CD14-positive monocyte (primary cell): ENCODE measurements at regions not wholly inside any gene's neighbourhood (a gene's known extent, or its start where the extent isn't known, plus 50 kb on each side); places are given as distances from the start of the nearest gene placed in this dataset.

Experiments used
- DNase-seq, 3 donors: peaks; one replicate each; pipeline ENCODE4 v3.0.0-alpha.2; 2011 to 2022
- H2AFZ ChIP-seq: 2 replicates; pipeline ENCODE4 v1.6.0; 2012; ENCODE audit warnings: mild to moderate bottlenecking, low read depth, low read length, inconsistent platforms; ENCODE audit not compliant: insufficient read depth, poor library complexity, severe bottlenecking
- H3K27ac ChIP-seq, 2 donors: 1 replicate in 1 of 2; 2 replicates in 1 of 2; pipeline ENCODE4 v1.5.1; 2012 to 2013; ENCODE audit warnings: low read length in 2 of 2, control low read depth in 1 of 2, inconsistent platforms in 1 of 2, low read depth in 1 of 2, mild to moderate bottlenecking in 1 of 2
- H3K27me3 ChIP-seq, 2 donors: one replicate each; pipeline versions ENCODE4 v1.6.0 to v1.6.1; 2011 to 2013; ENCODE audit warnings: low read length in 2 of 2; ENCODE audit not compliant: control insufficient read depth in 2 of 2, insufficient read depth in 2 of 2
- H3K36me3 ChIP-seq, 2 donors: replicated peaks in 1 of 2; 1 replicate in 1 of 2; 2 replicates in 1 of 2; pipeline versions ENCODE4 v1.5.1 to v1.6.1; 2012 to 2013; ENCODE audit warnings: low read length in 2 of 2, control low read depth in 1 of 2, inconsistent platforms in 1 of 2, mild to moderate bottlenecking in 1 of 2; ENCODE audit not compliant: insufficient read depth in 2 of 2, control insufficient read depth in 1 of 2
- H3K4me1 ChIP-seq, 2 donors: 1 replicate in 1 of 2; 2 replicates in 1 of 2; pipeline versions ENCODE4 v1.5.1 to v1.6.1; 2012 to 2013; ENCODE audit warnings: low read length in 2 of 2, control low read depth in 1 of 2, inconsistent platforms in 1 of 2, mild to moderate bottlenecking in 1 of 2, moderate library complexity in 1 of 2; ENCODE audit not compliant: insufficient read depth in 2 of 2, control insufficient read depth in 1 of 2
- H3K4me2 ChIP-seq: replicated peaks from 2 replicates; pipeline ENCODE3; 2012; ENCODE audit warnings: low read length, moderate library complexity, mild to moderate bottlenecking; ENCODE audit not compliant: poor library complexity, severe bottlenecking; ENCODE audit errors: extremely low read depth
- H3K4me3 ChIP-seq, 3 experiments: fragments of 200-600 bp in 1 of 3; sonication (generic) in 1 of 3; replicated peaks in 1 of 3; 1 replicate in 2 of 3; 2 replicates in 1 of 3; pipeline ENCODE4 v1.5.1; 2011 to 2013; ENCODE audit warnings: low read length in 3 of 3, mild to moderate bottlenecking in 3 of 3, control low read depth in 2 of 3, low read depth in 2 of 3, inconsistent platforms in 1 of 3, moderate library complexity in 1 of 3
- H3K79me2 ChIP-seq: 2 replicates; pipeline ENCODE4 v1.6.0; 2012; ENCODE audit warnings: mild to moderate bottlenecking, control low read depth, inconsistent platforms, low read length, moderate library complexity; ENCODE audit not compliant: insufficient read depth
- H3K9ac ChIP-seq: 2 replicates; pipeline ENCODE4 v1.6.0; 2017; ENCODE audit warnings: low read length, mild to moderate bottlenecking; ENCODE audit not compliant: insufficient read depth, poor library complexity, severe bottlenecking
- H3K9me3 ChIP-seq, 2 donors: replicated peaks in 1 of 2; 1 replicate in 1 of 2; 2 replicates in 1 of 2; pipeline versions ENCODE4 v1.5.1 to v1.6.1; 2012 to 2013; ENCODE audit warnings: low read length in 2 of 2, control low read depth in 1 of 2; ENCODE audit not compliant: control insufficient read depth in 1 of 2, insufficient read depth in 1 of 2
- H4K20me1 ChIP-seq: 2 replicates; pipeline ENCODE4 v1.6.0; 2012; ENCODE audit warnings: mild to moderate bottlenecking, low read length, control low read depth, moderate library complexity; ENCODE audit not compliant: insufficient read depth
- H3K27ac Mint-ChIP-seq, 7 donors: one replicate each; pipeline ENCODE4 v1.8.0; 2020; ENCODE audit warnings: mild to moderate bottlenecking in 7 of 7, mixed read lengths in 7 of 7, moderate library complexity in 6 of 7, inconsistent platforms in 2 of 7
- H3K27me3 Mint-ChIP-seq, 3 donors: one replicate each; pipeline ENCODE4 v1.8.0; 2021 to 2022; ENCODE audit warnings: low read depth in 3 of 3, mild to moderate bottlenecking in 3 of 3, mixed read lengths in 3 of 3, moderate library complexity in 3 of 3, inconsistent platforms in 1 of 3
- H3K36me3 Mint-ChIP-seq, 2 donors: one replicate each; pipeline ENCODE4 v1.8.0; 2020; ENCODE audit warnings: mixed read lengths in 2 of 2, inconsistent platforms in 1 of 2, mild to moderate bottlenecking in 1 of 2
- H3K4me1 Mint-ChIP-seq: one replicate; pipeline ENCODE4 v1.8.0; 2020; ENCODE audit warnings: mild to moderate bottlenecking, mixed read lengths
- H3K4me3 Mint-ChIP-seq, 2 donors: one replicate each; pipeline ENCODE4 v1.8.0; 2020; ENCODE audit warnings: mild to moderate bottlenecking in 2 of 2, mixed read lengths in 2 of 2, moderate library complexity in 1 of 2
- H3K9me3 Mint-ChIP-seq, 7 donors: one replicate each; pipeline ENCODE4 v1.8.0; 2020 to 2022; ENCODE audit warnings: mixed read lengths in 7 of 7, mild to moderate bottlenecking in 6 of 7, moderate library complexity in 6 of 7, inconsistent platforms in 2 of 7
- CTCF ChIP-seq: fragments of 200-600 bp; IDR thresholded peaks from one replicate; pipeline ENCODE4 v1.8.0; 2022; ENCODE audit warnings: antibody characterized with exemption, mild to moderate bottlenecking
- WGBS: methylation state at CpG from one replicate; pipeline ENCODE4 v1.1.5; 2013; ENCODE audit warnings: missing lambda C conversion rate; ENCODE audit not compliant: insufficient coverage; 5-methylcytosine and 5-hydroxymethylcytosine counted together
- intact Hi-C, 2 donors: fragments of 100-400 bp; cut with micrococcal nuclease; formaldehyde crosslinking; loops; one replicate each; pipeline versions ENCODE4 v1.15.0 to v1.15.1; 2023

- H2AFZ ChIP-seq: no peak overlapping the region
- H3K27ac ChIP-seq: no peak overlapping the region
- no peak overlapping the region for H3K4me2 ChIP-seq
- peaks cover 0 to 7% of the 10 kb centered on the region in 2 donors for H3K4me1 ChIP-seq
- no peaks in the 10 kb centered on the region for H4K20me1 ChIP-seq
- no peak overlapping the region for H3K27ac Mint-ChIP-seq
- peaks cover 20% of the 10 kb centered on the region for H3K4me1 Mint-ChIP-seq
- H3K9me3 ChIP-seq: peaks cover 17 to 18% of the 10 kb centered on the region in 2 donors
- no peak overlapping the region for H3K4me3 ChIP-seq
- no peaks in the 10 kb centered on the region for H3K79me2 ChIP-seq
- H3K4me3 Mint-ChIP-seq: no peak overlapping the region
- H3K27me3 Mint-ChIP-seq: peaks cover 0 to 2% (median 0%) of the 10 kb centered on the region in 3 donors
- DNase-seq: no peak
- H3K36me3 Mint-ChIP-seq: peaks cover 0 to 5% of the 10 kb centered on the region in 2 donors
- H3K36me3 ChIP-seq: no peaks in the 10 kb centered on the region
- H3K27me3 ChIP-seq: no peaks in the 10 kb centered on the region
- no peak for TF ChIP-seq CTCF
- WGBS: 100% methylated on average over 2 of the region's 7 CpGs
- H3K9me3 Mint-ChIP-seq: peaks cover 16 to 42% (median 28%) of the 10 kb centered on the region in 7 donors
- intact Hi-C loops: no loop called here
- H3K9ac ChIP-seq: no peak overlapping the region
Observed at GRCh38 chr16:58938811-58939210, 204.7 kb upstream of the GOT2 start.

- Mint-ChIP-seq H3K36me3 (peaks cover 0 to 5% of the 10 kb centered on the region in 2 donors), H3K4me3 (no peak overlapping the region), H3K27ac (peak overlapping the region in 1 of 7 donors; percentile 6), H3K27me3 (peaks cover 0 to 2% (median 0%) of the 10 kb centered on the region in 3 donors), H3K9me3 (peaks cover 16 to 44% (median 27%) of the 10 kb centered on the region in 7 donors), H3K4me1 (peaks cover 20% of the 10 kb centered on the region)
- Histone ChIP-seq H3K4me3 (no peak overlapping the region), H3K4me1 (peaks cover 0 to 7% of the 10 kb centered on the region in 2 donors), H3K27ac (no peak overlapping the region), H4K20me1 (no peaks in the 10 kb centered on the region), H3K27me3 (no peaks in the 10 kb centered on the region), H3K4me2 (no peak overlapping the region), H3K36me3 (no peaks in the 10 kb centered on the region), H3K9ac (no peak overlapping the region), H3K9me3 (peaks cover 19 to 21% of the 10 kb centered on the region in 2 donors), H3K79me2 (no peaks in the 10 kb centered on the region), H2AFZ (no peak overlapping the region)
- WGBS: 20% methylated on average over 1 of the region's 5 CpGs
- DNase-seq: peak in 2 of 3 donors; percentile 17 to 37
- intact Hi-C loops: no loop called here
- no peak for TF ChIP-seq CTCF
Observed at GRCh38 chr16:58937661-58938060, 203.5 kb upstream of the GOT2 start.
